Kidney epithelial cell (primary cell): ENCODE measurements at regions not wholly inside any gene's neighbourhood (a gene's known extent, or its start where the extent isn't known, plus 50 kb on each side); places are given as distances from the start of the nearest gene placed in this dataset.

Experiments
- DNase-seq: peaks from one replicate; pipeline ENCODE4 v3.0.0-alpha.2; 2010; ENCODE audit warnings: low read depth
- H3K27me3 ChIP-seq: 2 replicates; pipeline ENCODE4 v1.6.0; 2011; ENCODE audit warnings: low read length; ENCODE audit not compliant: control insufficient read depth, insufficient read depth
- H3K36me3 ChIP-seq: 2 replicates; pipeline ENCODE4 v1.5.1; 2011; ENCODE audit warnings: low read length; ENCODE audit not compliant: control insufficient read depth, insufficient read depth
- H3K4me3 ChIP-seq: 2 replicates; pipeline ENCODE4 v1.5.1; 2011; ENCODE audit warnings: low read depth, mild to moderate bottlenecking, control low read depth, low read length
- TF ChIP-seq, protein P1 (sequence below): IDR thresholded peaks from 2 replicates; pipeline ENCODE4 v1.5.1; 2011; ENCODE audit warnings: mild to moderate bottlenecking, moderate library complexity, low read length, control low read depth, inconsistent platforms; ENCODE audit not compliant: insufficient read depth, poor library complexity, severe bottlenecking

- Histone ChIP-seq H3K27me3 (peaks cover 2% of the 10 kb centered on the region), H3K36me3 (no peaks in the 10 kb centered on the region), H3K4me3 (no peak overlapping the region)
- DNase-seq = no peak
- TF ChIP-seq, protein P1, sequence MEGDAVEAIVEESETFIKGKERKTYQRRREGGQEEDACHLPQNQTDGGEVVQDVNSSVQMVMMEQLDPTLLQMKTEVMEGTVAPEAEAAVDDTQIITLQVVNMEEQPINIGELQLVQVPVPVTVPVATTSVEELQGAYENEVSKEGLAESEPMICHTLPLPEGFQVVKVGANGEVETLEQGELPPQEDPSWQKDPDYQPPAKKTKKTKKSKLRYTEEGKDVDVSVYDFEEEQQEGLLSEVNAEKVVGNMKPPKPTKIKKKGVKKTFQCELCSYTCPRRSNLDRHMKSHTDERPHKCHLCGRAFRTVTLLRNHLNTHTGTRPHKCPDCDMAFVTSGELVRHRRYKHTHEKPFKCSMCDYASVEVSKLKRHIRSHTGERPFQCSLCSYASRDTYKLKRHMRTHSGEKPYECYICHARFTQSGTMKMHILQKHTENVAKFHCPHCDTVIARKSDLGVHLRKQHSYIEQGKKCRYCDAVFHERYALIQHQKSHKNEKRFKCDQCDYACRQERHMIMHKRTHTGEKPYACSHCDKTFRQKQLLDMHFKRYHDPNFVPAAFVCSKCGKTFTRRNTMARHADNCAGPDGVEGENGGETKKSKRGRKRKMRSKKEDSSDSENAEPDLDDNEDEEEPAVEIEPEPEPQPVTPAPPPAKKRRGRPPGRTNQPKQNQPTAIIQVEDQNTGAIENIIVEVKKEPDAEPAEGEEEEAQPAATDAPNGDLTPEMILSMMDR = no peak
These were observed 335.7 kb upstream of the SHH start for GRCh38 chr7:156147756-156148504.

GRCh38 chr7:156147104-156147503 is 334.8 kb upstream of the SHH start:
- Histone ChIP-seq H3K4me3 (no peak overlapping the region), H3K36me3 (no peaks in the 10 kb centered on the region), H3K27me3 (peaks cover 2% of the 10 kb centered on the region)
- TF ChIP-seq, protein P1 = no peak
- DNase-seq = no peak

DNA sequence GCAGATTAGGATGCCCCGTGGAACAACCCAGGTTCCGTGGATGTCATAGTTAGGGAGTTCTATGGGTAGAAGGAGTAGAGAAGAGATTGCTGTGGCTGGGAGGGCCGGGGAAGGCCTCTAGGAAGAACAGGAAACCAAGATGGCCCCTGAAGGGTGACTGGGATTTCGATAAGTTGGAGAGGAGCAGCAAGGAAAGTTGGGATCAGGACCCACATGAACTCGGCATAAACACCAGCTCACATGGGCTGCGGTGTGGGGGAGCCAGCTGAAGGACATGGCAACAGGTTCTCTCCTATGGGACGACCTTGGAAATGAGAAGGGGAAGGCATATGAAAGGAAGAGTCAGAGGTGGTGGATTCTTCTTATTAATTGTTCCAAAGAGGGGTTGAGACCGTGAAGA is 333.7 kb upstream of the SHH start:
- peaks cover 2% of the 10 kb centered on the region for H3K27me3 ChIP-seq
- TF ChIP-seq, protein P1 = no peak
- no peaks in the 10 kb centered on the region for H3K36me3 ChIP-seq
- DNase-seq = no peak
- H3K4me3 ChIP-seq = no peak overlapping the region

DNA sequence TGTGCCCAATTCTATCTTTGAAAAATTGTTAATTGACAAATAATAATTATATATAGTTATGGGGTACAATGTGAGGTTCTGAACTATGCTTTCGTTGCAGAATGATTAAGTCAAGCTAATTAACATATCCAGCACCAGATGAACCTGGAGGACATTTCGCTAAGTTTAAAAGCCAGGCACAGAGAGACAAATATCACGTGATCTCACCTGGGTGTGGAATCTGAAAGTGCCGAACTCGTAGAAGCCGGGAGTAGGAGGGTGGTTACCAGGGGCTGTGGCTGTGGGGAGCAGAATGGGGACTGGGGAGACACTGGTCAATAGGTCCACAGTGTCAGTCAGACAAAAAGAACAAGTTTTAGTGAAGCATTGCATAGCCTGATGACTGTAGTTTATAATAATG is 332.9 kb upstream of the SHH start:
- TF ChIP-seq, protein P1 = no peak
- no peak for DNase-seq
- peaks cover 2% of the 10 kb centered on the region for H3K27me3 ChIP-seq

GRCh38 chr7:156143683-156144082 is 331.4 kb upstream of the SHH start:
- Histone ChIP-seq H3K27me3 (peaks cover 4% of the 10 kb centered on the region), H3K36me3 (no peaks in the 10 kb centered on the region), H3K4me3 (no peak overlapping the region)
- DNase-seq = no peak
- TF ChIP-seq, protein P1 = no peak

More for the DNA sequence above, 332.9 kb upstream of the SHH start:
- H3K36me3 ChIP-seq = no peaks in the 10 kb centered on the region
- H3K4me3 ChIP-seq = no peak overlapping the region

DNA sequence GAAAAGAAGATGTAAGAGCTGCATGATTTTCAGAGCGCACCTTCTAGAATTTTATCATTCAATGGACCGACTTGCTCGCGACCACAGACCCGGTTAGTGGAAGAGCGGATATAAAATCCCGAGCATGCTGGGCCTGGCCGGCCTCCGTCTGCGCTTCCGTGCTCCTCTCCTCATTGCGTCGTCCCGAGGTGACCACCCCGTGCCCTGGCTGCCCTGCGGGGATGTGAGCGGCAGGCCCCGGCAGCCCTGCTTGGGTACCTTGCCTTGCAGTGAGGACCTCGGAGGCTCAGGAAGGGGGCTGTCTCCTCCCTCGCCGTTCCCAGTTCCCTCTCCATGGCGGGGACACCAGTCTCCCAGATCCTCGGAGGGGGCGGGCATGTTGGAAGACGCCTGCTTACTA is 330.9 kb upstream of the SHH start:
- Histone ChIP-seq H3K27me3 (peaks cover 4% of the 10 kb centered on the region), H3K4me3 (no peak overlapping the region), H3K36me3 (no peaks in the 10 kb centered on the region)
- DNase-seq = no peak
- TF ChIP-seq, protein P1 = no peak
